SK-N-SH (cell line): ENCODE measurements at regions not wholly inside any gene's neighbourhood (a gene's known extent, or its start where the extent isn't known, plus 50 kb on each side); places are given as distances from the start of the nearest gene placed in this dataset.

Experiments used
- CTCF ChIA-PET: fragments of 300-600, 350-600 bp; formaldehyde crosslinking; extraction: SDS; loops from one replicate; lab custom pipeline; 2021; lab: Yijun Ruan, JAX
- POLR2A ChIA-PET: fragments of 350-600 bp; sonication (Branson Sonifier 250); formaldehyde crosslinking; extraction: SDS; loops from one replicate; lab custom pipeline; 2020; ENCODE audit warnings: antibody characterized with exemption, inconsistent platforms; lab: Yijun Ruan, JAX
- DNase-seq: peaks from one replicate; pipeline ENCODE4 v3.0.0; 2012
- H2AFZ ChIP-seq: fragments of 200-600 bp; sonication (generic); 2 replicates; pipeline ENCODE4 v1.8.1; 2016; ENCODE audit warnings: antibody characterized with exemption, mild to moderate bottlenecking, low read depth
- H3F3A ChIP-seq: fragments of 200-600 bp; sonication (generic); replicated peaks from 2 replicates; pipeline ENCODE3; 2016; ENCODE audit warnings: antibody characterized with exemption, mild to moderate bottlenecking; ENCODE audit not compliant: insufficient read depth
- H3K27ac ChIP-seq, 2 experiments: fragments of 200-500 bp in 1 of 2; fragments of 200-600 bp in 1 of 2; sonication (Bioruptor generic) in 1 of 2; sonication (generic), shearing (Covaris generic) in 1 of 2; 2 replicates each; pipeline versions ENCODE4 v1.5.1 to v1.6.1; 2014 to 2016; ENCODE audit warnings: low read depth in 2 of 2, inconsistent platforms in 1 of 2, low read length in 1 of 2, mild to moderate bottlenecking in 1 of 2, mixed read lengths in 1 of 2
- H3K27me3 ChIP-seq: fragments of 200-600 bp; sonication (generic), shearing (Covaris generic); 2 replicates; pipeline ENCODE4 v1.6.1; 2016; ENCODE audit warnings: mixed run types; ENCODE audit not compliant: insufficient read depth
- H3K36me3 ChIP-seq, 2 experiments: fragments of 200-500 bp in 1 of 2; fragments of 200-600 bp in 1 of 2; sonication (Bioruptor generic) in 1 of 2; sonication (generic) in 1 of 2; replicated peaks in 1 of 2; 2 replicates each; pipeline versions ENCODE3 to v1.5.1; 2014 to 2016; ENCODE audit warnings: low read length in 1 of 2, mild to moderate bottlenecking in 1 of 2; ENCODE audit not compliant: insufficient read depth in 2 of 2, control insufficient read depth in 1 of 2
- H3K4me1 ChIP-seq, 2 experiments: fragments of 200-500 bp in 1 of 2; fragments of 200-600 bp in 1 of 2; sonication (Bioruptor generic) in 1 of 2; sonication (generic), shearing (Covaris generic) in 1 of 2; 2 replicates each; pipeline versions ENCODE4 v1.5.1 to v1.6.1; 2014 to 2016; ENCODE audit warnings: low read depth in 1 of 2, low read length in 1 of 2, mixed run types in 1 of 2; ENCODE audit not compliant: insufficient read depth in 2 of 2, control insufficient read depth in 1 of 2
- H3K4me2 ChIP-seq: fragments of 200-600 bp; sonication (generic), shearing (Covaris generic); 2 replicates; pipeline ENCODE4 v1.6.1; 2017; ENCODE audit warnings: mixed run types
- H3K4me3 ChIP-seq, 2 experiments: fragments of 200-500 bp in 1 of 2; fragments of 200-600 bp in 1 of 2; sonication (Bioruptor generic) in 1 of 2; sonication (generic), shearing (Covaris generic) in 1 of 2; 2 replicates each; pipeline versions ENCODE4 v1.5.1 to v1.8.1; 2014 to 2016; ENCODE audit warnings: low read depth in 2 of 2, inconsistent platforms in 1 of 2, low read length in 1 of 2, mild to moderate bottlenecking in 1 of 2, mixed read lengths in 1 of 2, moderate library complexity in 1 of 2
- H3K79me2 ChIP-seq: fragments of 200-600 bp; sonication (generic); 2 replicates; pipeline ENCODE4 v1.8.1; 2017; ENCODE audit warnings: mild to moderate bottlenecking; ENCODE audit not compliant: insufficient read depth
- H3K9ac ChIP-seq: fragments of 200-600 bp; sonication (generic); 2 replicates; pipeline ENCODE4 v1.6.1; 2017; ENCODE audit warnings: mixed run types
- H3K9me2 ChIP-seq: fragments of 200-600 bp; sonication (generic); 2 replicates; pipeline ENCODE4 v1.6.1; 2017; ENCODE audit warnings: mixed run types
- H3K9me3 ChIP-seq: fragments of 200-600 bp; sonication (generic); 2 replicates; pipeline ENCODE4 v1.6.1; 2017; ENCODE audit warnings: mixed run types, mild to moderate bottlenecking, moderate library complexity
- H4K20me1 ChIP-seq: fragments of 200-600 bp; sonication (generic); 2 replicates; pipeline ENCODE4 v1.6.1; 2017; ENCODE audit warnings: mild to moderate bottlenecking, mixed run types; ENCODE audit not compliant: insufficient read depth
- CHD2 ChIP-seq: fragments of 150-350 bp; IDR thresholded peaks from 2 replicates; pipeline ENCODE4 v1.6.1; 2018; ENCODE audit warnings: low read length; ENCODE audit not compliant: partially characterized antibody
- ELF1 ChIP-seq: IDR thresholded peaks from 2 replicates; pipeline ENCODE4 v1.4.0; 2012
- EP300 ChIP-seq, 2 experiments: IDR thresholded peaks; 2 replicates each; pipeline versions ENCODE4 v1.4.0 to v1.6.1; 2012; ENCODE audit warnings: borderline replicate concordance in 1 of 2, low read depth in 1 of 2, low read length in 1 of 2
- FOXJ3 ChIP-seq: sonication (generic); formaldehyde crosslinking; IDR thresholded peaks from 2 replicates; pipeline ENCODE4 v1.5.1; 2020; ENCODE audit warnings: mild to moderate bottlenecking, missing genetic modification reagents
- GATA2 ChIP-seq: sonication (generic); formaldehyde crosslinking; IDR thresholded peaks from 2 replicates; pipeline ENCODE4 v1.5.0; 2020; ENCODE audit warnings: mild to moderate bottlenecking, missing genetic modification reagents
- JUND ChIP-seq: IDR thresholded peaks from 2 replicates; pipeline ENCODE4 v1.4.0; 2012
- MAX ChIP-seq: IDR thresholded peaks from 2 replicates; pipeline ENCODE4 v1.4.0; 2012; ENCODE audit warnings: low read depth
- MEF2A ChIP-seq: IDR thresholded peaks from 2 replicates; pipeline ENCODE4 v1.4.0; 2012; ENCODE audit warnings: low read depth, borderline replicate concordance
- NFIC ChIP-seq: IDR thresholded peaks from 2 replicates; pipeline ENCODE4 v1.4.0; 2012; ENCODE audit warnings: borderline replicate concordance
- NRF1 ChIP-seq: IDR thresholded peaks from 2 replicates; pipeline ENCODE4 v1.6.1; 2012; ENCODE audit warnings: low read depth, mild to moderate bottlenecking, low read length
- PBX3 ChIP-seq: IDR thresholded peaks from 2 replicates; pipeline ENCODE4; 2012
- RCOR1 ChIP-seq: fragments of 150-350 bp; IDR thresholded peaks from 2 replicates; pipeline ENCODE4 v1.6.1; 2017; ENCODE audit warnings: antibody characterized with exemption, low read length
- SIN3A ChIP-seq: IDR thresholded peaks from 2 replicates; pipeline ENCODE4 v1.6.1; 2012; ENCODE audit warnings: low read depth, mild to moderate bottlenecking, low read length, moderate library complexity, borderline replicate concordance
- TCF12 ChIP-seq: IDR thresholded peaks from 2 replicates; pipeline ENCODE4 v1.4.0; 2012
- TEAD4 ChIP-seq: IDR thresholded peaks from 2 replicates; pipeline ENCODE4 v1.4.0; 2012; ENCODE audit warnings: mild to moderate bottlenecking, borderline replicate concordance; ENCODE audit not compliant: insufficient read depth
- USF1 ChIP-seq: IDR thresholded peaks from 2 replicates; pipeline ENCODE4 v1.4.0; 2012; ENCODE audit warnings: low read depth, borderline replicate concordance
- YY1 ChIP-seq: IDR thresholded peaks from 2 replicates; pipeline ENCODE4 v1.4.0; 2012; ENCODE audit warnings: low read depth, mild to moderate bottlenecking
- WGBS: methylation state at CpG from one replicate; pipeline ENCODE4 v1.1.6; 2017; ENCODE audit warnings: low lambda C conversion rate; 5-methylcytosine and 5-hydroxymethylcytosine counted together

GRCh38 chr2:83331810-83332209, 1127.3 kb downstream of the SUCLG1 start:
- no peak for DNase-seq
- no peak overlapping the region for H3K4me3 ChIP-seq
- H4K20me1 ChIP-seq = no peaks in the 10 kb centered on the region
- no peak overlapping the region for H3K4me2 ChIP-seq
- no peaks in the 10 kb centered on the region for H3K9me3 ChIP-seq
- no peaks in the 10 kb centered on the region for H3K79me2 ChIP-seq
- H3K27me3 ChIP-seq = no peaks in the 10 kb centered on the region
- no peaks in the 10 kb centered on the region for H3K36me3 ChIP-seq
- WGBS = 49% methylated on average over 3 of the region's 3 CpGs
- ChIA-PET CTCF (no interaction called here), POLR2A (interaction anchor here (0.8 kb wide), 1 partner anchor 794 kb away, joined by 3 read pairs; no protein-coding TSS in a partner anchor)
- TF ChIP-seq SIN3A = no peak
- TF ChIP-seq NFIC = no peak
- TF ChIP-seq MEF2A = no peak
- no peak for TF ChIP-seq JUND
- no peaks in the 10 kb centered on the region for H3K9me2 ChIP-seq
- no peak overlapping the region for H2AFZ ChIP-seq
- H3K9ac ChIP-seq = no peak overlapping the region
- H3K27ac ChIP-seq = no peak overlapping the region
- no peaks in the 10 kb centered on the region for H3K4me1 ChIP-seq
- no peaks in the 10 kb centered on the region for H3F3A ChIP-seq

- CTCF ChIA-PET = no interaction called here
- Histone ChIP-seq H3K27ac (no peak overlapping the region), H3K9me3 (no peaks in the 10 kb centered on the region), H2AFZ (no peak overlapping the region), H3K4me3 (no peak overlapping the region), H3K36me3 (no peaks in the 10 kb centered on the region), H3K4me1 (no peaks in the 10 kb centered on the region), H4K20me1 (no peaks in the 10 kb centered on the region), H3K4me2 (no peak overlapping the region), H3K27me3 (no peaks in the 10 kb centered on the region), H3K79me2 (no peaks in the 10 kb centered on the region), H3F3A (no peaks in the 10 kb centered on the region), H3K9me2 (no peaks in the 10 kb centered on the region), H3K9ac (no peak overlapping the region)
- 4% methylated on average over 1 of the region's 1 CpG for WGBS
- DNase-seq = no peak
- TF ChIP-seq YY1 (no peak), NRF1 (no peak), PBX3 (no peak), NFIC (no peak), USF1 (no peak), EP300 (IDR thresholded peaks at IDR 0.05; ENCODE audit: borderline replicate concordance in 1 of 2, low read depth in 1 of 2, low read length in 1 of 2) (no peak), SIN3A (no peak), RCOR1 (no peak), FOXJ3 (CRISPR knock-in tag) (no peak), MAX (no peak), TEAD4 (no peak), GATA2 (no peak), CHD2 (no peak), TCF12 (no peak), ELF1 (no peak)
- POLR2A ChIA-PET = no interaction called here
These were observed 1136.0 kb downstream of the SUCLG1 start for GRCh38 chr2:83323038-83323437.
